CD4-positive, alpha-beta T cell treated with Interleukin-17A for 1 hour (primary cell): ENCODE measurements at regions not wholly inside any gene's neighbourhood (a gene's known extent, or its start where the extent isn't known, plus 50 kb on each side); places are given as distances from the start of the nearest gene placed in this dataset.
"Not testable (repeated sequence)": the region's sequence is repeated elsewhere in the genome, so short reads cannot be mapped to it uniquely, and the experiment has no call there.

Experiments used
- DNase-seq: peaks from one replicate; pipeline ENCODE4 v3.0.0-alpha.2; 2020

GRCh38 chr14:83271663-83272062 lies 1738.0 kb upstream of the SEL1L start:
- no peak for DNase-seq

- no peak for DNase-seq
These were observed 1747.1 kb upstream of the SEL1L start for GRCh38 chr14:83280719-83281118.

DNA sequence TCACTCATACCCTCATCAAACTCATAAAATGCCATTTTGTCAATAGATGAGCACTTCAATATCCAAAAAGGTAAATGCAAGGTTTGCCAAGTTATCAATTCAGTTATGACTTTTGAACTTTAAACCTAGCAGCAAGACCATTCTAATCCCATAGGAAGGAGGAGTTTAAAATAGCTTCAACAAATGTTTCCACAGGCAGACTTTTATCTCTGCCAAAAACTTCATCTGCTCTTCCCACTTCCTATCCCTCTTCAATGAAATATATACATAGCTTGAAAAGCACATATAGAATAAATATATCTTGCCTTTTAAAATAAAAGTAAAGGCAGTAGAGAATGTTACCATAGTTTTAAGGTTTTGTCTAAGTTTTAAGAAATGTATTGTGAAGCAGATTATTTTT lies 1749.1 kb upstream of the SEL1L start:
- no peak for DNase-seq

- no peak for DNase-seq
These were observed 1753.6 kb upstream of the SEL1L start for GRCh38 chr14:83287300-83287699.

- no peak for DNase-seq
These were observed 1755.7 kb upstream of the SEL1L start for GRCh38 chr14:83289390-83289789.

DNA sequence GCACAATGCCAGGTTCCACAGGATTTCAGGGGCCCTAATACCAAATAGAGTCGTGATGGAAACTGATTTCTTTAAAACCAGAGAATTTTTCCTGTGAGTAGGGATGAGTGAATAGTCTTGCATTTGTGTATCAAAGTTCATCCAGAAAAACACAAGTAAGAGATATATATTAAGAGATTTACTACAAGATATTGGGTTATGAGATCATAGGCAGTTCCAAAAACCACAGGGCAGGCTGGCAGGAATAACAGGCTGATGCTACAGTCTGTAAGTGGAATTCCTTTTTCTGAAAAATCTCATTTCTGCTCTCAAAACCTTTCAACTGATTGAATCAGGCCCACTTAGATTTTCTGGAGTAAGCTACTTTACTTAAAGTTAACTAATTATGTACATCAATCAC lies 1756.2 kb upstream of the SEL1L start:
- DNase-seq: no peak

GRCh38 chr14:83290447-83290846 lies 1756.8 kb upstream of the SEL1L start:
- DNase-seq: no peak

DNA sequence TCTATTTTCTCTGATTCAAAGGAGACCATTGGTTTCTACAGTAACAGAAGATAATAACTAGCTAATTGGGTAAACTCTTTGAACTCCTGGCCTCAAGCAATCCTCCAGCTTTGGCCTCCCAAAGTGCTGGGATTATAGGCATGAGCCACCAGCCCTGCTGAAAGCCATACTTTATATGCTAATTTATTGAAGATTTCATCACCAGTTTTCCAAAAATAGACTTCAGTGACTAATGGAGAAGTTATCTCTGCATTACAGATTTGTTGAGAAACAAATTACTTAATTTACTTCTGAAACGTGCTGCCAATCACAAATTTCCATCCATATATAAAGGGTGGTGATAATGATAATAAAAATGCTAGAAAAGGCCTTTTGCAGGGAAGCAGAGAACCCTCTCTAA lies 1758.1 kb upstream of the SEL1L start:
- no peak for DNase-seq

DNA sequence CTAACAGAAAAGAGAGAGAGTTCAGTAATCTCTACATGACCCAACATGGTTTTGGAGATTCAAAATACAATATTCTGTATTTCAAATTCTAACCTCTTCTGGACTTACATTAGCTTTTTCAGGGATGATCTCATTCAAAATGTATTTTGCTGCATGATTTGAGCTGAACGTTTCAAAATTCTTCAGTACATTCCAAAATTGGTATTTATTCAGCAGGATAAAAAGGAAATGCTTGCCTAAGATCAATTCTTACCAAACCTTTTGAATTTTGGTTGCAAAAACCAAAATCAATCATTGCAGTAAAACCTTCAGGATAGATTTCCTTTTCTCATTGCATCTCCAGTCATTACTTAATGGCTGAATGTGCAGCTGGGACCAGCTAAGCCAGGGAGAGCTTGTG lies 1761.3 kb upstream of the SEL1L start:
- DNase-seq: no peak

DNA sequence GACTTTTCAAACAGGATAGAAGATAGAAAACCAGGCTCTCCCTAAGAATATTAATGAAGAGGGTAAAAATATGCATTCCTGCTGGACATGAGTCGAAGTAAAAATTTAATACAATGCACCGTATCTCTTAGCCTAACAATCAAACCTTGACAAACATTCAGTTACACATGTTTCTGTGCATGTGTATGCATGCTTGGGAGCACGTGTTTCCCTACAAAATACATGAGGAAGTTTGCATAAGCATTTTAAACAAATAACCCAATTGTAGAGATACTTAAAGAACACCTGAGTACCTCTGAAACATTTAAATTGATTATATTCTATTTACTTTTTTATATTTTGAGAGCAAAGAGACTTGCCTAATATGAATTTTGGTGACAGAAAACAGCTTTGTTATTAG lies 1763.7 kb upstream of the SEL1L start:
- DNase-seq: no peak

DNA sequence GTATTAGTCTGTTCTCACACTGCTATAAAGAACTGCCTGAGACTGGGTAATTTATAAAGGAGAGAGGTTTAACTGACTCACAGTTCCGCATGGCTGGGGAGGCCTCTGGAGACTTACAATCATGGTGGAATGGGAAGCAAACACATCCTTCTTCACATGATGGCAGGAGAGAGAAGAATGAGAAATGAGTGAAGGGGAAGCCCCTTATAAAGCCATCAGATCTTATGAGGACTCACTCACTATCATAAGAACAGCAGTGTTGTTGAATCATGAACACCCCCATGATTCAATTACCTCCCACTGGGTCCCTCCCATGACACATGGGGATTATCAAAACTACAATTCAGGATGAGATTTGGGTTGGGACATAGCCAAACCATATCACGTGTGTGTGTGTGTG lies 1764.4 kb upstream of the SEL1L start:
- DNase-seq: not testable (repeated sequence)

DNA sequence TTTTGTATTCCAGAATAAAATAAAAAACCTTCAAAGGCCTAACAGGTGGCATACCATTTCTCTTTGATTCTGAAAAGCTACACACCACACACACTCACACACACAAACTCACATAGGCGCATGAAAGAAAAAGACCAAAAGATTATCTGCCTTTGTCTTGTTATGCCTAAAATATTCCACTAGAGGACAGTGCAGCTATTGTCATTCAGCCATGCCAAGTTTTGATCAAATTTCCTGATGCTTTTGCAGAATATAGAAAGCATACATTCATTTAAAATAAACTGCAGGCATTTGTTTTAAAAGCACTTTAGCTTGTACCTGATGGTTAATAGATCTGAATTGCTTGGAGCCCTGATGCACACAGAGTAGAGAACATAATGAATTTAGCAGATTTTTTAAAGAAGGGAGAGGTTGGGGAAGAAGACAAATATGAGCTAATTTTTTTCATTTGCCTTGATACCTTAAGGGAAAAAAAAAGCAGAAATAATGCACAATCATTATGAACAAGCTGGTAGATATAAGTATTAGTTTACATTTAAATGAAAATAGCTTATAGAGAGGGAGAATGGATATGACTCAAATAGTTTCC lies 1766.9 kb upstream of the SEL1L start:
- no peak for DNase-seq

GRCh38 chr14:83301791-83302190 lies 1768.1 kb upstream of the SEL1L start:
- DNase-seq: no peak

GRCh38 chr14:83309211-83309610 lies 1775.6 kb upstream of the SEL1L start:
- no peak for DNase-seq

DNA sequence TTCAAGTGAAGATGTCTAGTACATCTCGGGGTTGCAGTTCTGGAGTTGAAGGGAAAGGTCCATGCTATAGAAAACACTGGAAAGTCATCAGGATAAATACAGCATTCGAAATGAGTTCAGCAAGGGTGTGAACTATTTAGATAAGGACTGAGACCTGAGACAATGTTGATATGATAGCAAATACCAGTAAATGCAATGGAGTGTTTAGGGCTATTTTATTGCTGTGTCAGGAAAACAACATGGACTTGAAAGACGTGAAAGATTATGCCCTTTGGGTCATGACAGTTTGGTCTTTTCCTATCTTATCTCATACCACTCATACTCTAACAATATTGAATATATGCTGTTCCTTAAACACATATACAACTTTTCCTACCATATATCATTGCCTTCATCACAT lies 1776.2 kb upstream of the SEL1L start:
- DNase-seq: no peak

GRCh38 chr14:83312511-83312910 lies 1778.9 kb upstream of the SEL1L start:
- DNase-seq: no peak

- DNase-seq: no peak
These were observed 1781.1 kb upstream of the SEL1L start for GRCh38 chr14:83314764-83315163.

- DNase-seq: no peak
These were observed 1782.7 kb upstream of the SEL1L start for GRCh38 chr14:83316356-83316755.

DNA sequence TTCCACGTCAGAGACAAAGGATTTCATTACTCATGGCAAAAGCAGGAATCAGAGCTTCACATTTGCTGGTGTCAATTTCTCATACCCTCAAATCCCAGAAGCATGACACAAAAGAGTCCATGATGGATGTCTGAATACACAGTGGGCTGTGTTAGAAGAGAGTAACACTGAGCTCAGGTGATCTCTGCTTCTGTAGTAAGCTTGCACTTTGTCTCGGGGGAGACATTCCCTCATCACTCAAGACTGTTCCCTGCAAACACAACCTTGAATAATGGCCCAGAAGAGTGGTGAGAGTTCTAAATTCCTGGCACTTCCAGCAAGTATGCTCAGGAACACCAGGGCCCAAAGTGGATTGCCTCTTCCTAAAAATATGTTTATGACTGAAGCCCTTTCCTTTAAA lies 1787.2 kb upstream of the SEL1L start:
- DNase-seq: no peak

GRCh38 chr14:83331513-83331912 lies 1797.9 kb upstream of the SEL1L start:
- no peak for DNase-seq

- no peak for DNase-seq
These were observed 1808.9 kb upstream of the SEL1L start for GRCh38 chr14:83342590-83342989.

GRCh38 chr14:83347874-83348273 lies 1814.2 kb upstream of the SEL1L start:
- no peak for DNase-seq

GRCh38 chr14:83355609-83356008 lies 1822.0 kb upstream of the SEL1L start:
- no peak for DNase-seq

- no peak for DNase-seq
These were observed 1822.4 kb upstream of the SEL1L start for GRCh38 chr14:83356080-83356479.

DNA sequence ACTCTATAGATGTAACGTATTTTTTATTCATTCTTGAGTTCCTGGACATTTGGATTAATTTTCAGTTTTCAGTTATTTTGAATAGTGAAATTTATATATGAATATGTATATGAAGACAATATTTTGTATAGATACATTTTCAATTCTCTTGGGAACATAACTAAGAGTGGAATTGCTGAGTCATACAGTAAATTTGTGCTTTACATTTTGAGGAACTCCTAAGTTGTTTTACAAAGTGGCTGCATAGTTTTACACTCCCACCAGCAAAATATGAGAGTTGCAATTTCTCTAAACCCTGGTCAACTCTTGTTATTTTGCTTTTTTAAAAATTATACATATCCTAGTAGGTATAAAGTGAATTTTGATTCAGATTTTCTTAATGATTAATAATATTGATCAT lies 1838.6 kb upstream of the SEL1L start:
- DNase-seq: no peak

GRCh38 chr14:83379436-83379835 lies 1845.8 kb upstream of the SEL1L start:
- no peak for DNase-seq
